ENCODE measurements at regions not wholly inside any gene's neighbourhood (a gene's known extent, or its start where the extent isn't known, plus 50 kb on each side); places are given as distances from the start of the nearest gene placed in this dataset.

- H3K36me3 ChIP-seq = no peaks in the 10 kb centered on the region
- intact Hi-C loops (cut with DNase I; ENCODE audit: low total_unique reads) = no loop called here
- TF ChIP-seq POLR2A (IDR thresholded peaks at IDR 0.05) (no peak), CTCF (IDR thresholded peaks at IDR 0.05) (no peak), POLR2AphosphoS5 (IDR thresholded peaks at IDR 0.05) (no peak), EP300 (IDR thresholded peaks at IDR 0.05; ENCODE audit: low read depth) (no peak)
- no peak overlapping the region for H3K27ac ChIP-seq
- H3K27me3 ChIP-seq = no peaks in the 10 kb centered on the region
- no peaks in the 10 kb centered on the region for H3K4me1 ChIP-seq
- in situ Hi-C loops (cut with MboI; ENCODE audit: low pct_ligation_motif_present in 1 of 4, low pct_unique_long_range_greater_than_20kb in 1 of 4, low sequenced_read_pairs in 3 of 4) = no loop called here
- no peak overlapping the region for H3K4me3 ChIP-seq
- no peaks in the 10 kb centered on the region for H3K9me3 ChIP-seq
- 81 to 83% methylated on average over 1 of the region's 1 CpG for WGBS, 2 donors (ENCODE audit: low coverage in 1 of 2)
- DNase-seq = no peak
Observed at GRCh38 chr2:212606232-212606631, 67.6 kb upstream of the ERBB4 start.

- WGBS, 2 donors (ENCODE audit: low coverage in 1 of 2) = 69 to 70% methylated on average over 3 of the region's 3 CpGs
- in situ Hi-C loops (cut with MboI; ENCODE audit: low pct_ligation_motif_present in 1 of 4, low pct_unique_long_range_greater_than_20kb in 1 of 4, low sequenced_read_pairs in 3 of 4) (no loop called here), intact Hi-C loops (cut with DNase I; ENCODE audit: low total_unique reads) (no loop called here)
- Histone ChIP-seq H3K27me3 (no peaks in the 10 kb centered on the region), H3K4me3 (no peak overlapping the region), H3K27ac (no peak overlapping the region), H3K36me3 (no peaks in the 10 kb centered on the region), H3K4me1 (no peaks in the 10 kb centered on the region), H3K9me3 (no peaks in the 10 kb centered on the region)
- no peak for TF ChIP-seq CTCF (IDR thresholded peaks at IDR 0.05)
- no peak for TF ChIP-seq POLR2A (IDR thresholded peaks at IDR 0.05)
- TF ChIP-seq EP300 (IDR thresholded peaks at IDR 0.05; ENCODE audit: low read depth) = no peak
- TF ChIP-seq POLR2AphosphoS5 (IDR thresholded peaks at IDR 0.05) = no peak
- no peak for DNase-seq
Observed at GRCh38 chr2:212596688-212597087, 58.1 kb upstream of the ERBB4 start.

GRCh38 chr2:212596276-212596675 is 57.7 kb upstream of the ERBB4 start:
- H3K4me1 ChIP-seq = no peaks in the 10 kb centered on the region
- in situ Hi-C loops (cut with MboI; ENCODE audit: low pct_ligation_motif_present in 1 of 4, low pct_unique_long_range_greater_than_20kb in 1 of 4, low sequenced_read_pairs in 3 of 4) = no loop called here
- intact Hi-C loops (cut with DNase I; ENCODE audit: low total_unique reads) = no loop called here

GRCh38 chr2:212595036-212595654 is 56.5 kb upstream of the ERBB4 start:
- Histone ChIP-seq H3K36me3 (no peaks in the 10 kb centered on the region), H3K4me1 (no peaks in the 10 kb centered on the region), H3K27ac (no peak overlapping the region), H3K27me3 (no peaks in the 10 kb centered on the region), H3K4me3 (no peak overlapping the region), H3K9me3 (no peaks in the 10 kb centered on the region)
- intact Hi-C loops (cut with DNase I; ENCODE audit: low total_unique reads) (no loop called here), in situ Hi-C loops (cut with MboI; ENCODE audit: low pct_ligation_motif_present in 1 of 4, low pct_unique_long_range_greater_than_20kb in 1 of 4, low sequenced_read_pairs in 3 of 4) (no loop called here)
- 31 to 36% methylated on average over 3 of the region's 3 CpGs for WGBS, 2 donors (ENCODE audit: low coverage in 1 of 2)
- DNase-seq = no peak
- no peak for TF ChIP-seq EP300 (IDR thresholded peaks at IDR 0.05; ENCODE audit: low read depth)

More at GRCh38 chr2:212596276-212596675, 57.7 kb upstream of the ERBB4 start:
- Histone ChIP-seq H3K27me3 (no peaks in the 10 kb centered on the region), H3K36me3 (no peaks in the 10 kb centered on the region), H3K27ac (no peak overlapping the region), H3K4me3 (no peak overlapping the region), H3K9me3 (no peaks in the 10 kb centered on the region)
- no peak for TF ChIP-seq CTCF (IDR thresholded peaks at IDR 0.05)
- DNase-seq = no peak
- 48 to 54% methylated on average over 3 of the region's 3 CpGs for WGBS, 2 donors (ENCODE audit: low coverage in 1 of 2)

- no peak for TF ChIP-seq POLR2AphosphoS5 (IDR thresholded peaks at IDR 0.05)
- no peak for TF ChIP-seq CTCF (IDR thresholded peaks at IDR 0.05)
- TF ChIP-seq POLR2A (IDR thresholded peaks at IDR 0.05) = no peak
- no peak for TF ChIP-seq EP300 (IDR thresholded peaks at IDR 0.05; ENCODE audit: low read depth)
- no peaks in the 10 kb centered on the region for H3K36me3 ChIP-seq
- no peak overlapping the region for H3K27ac ChIP-seq
- in situ Hi-C loops (cut with MboI; ENCODE audit: low pct_ligation_motif_present in 1 of 4, low pct_unique_long_range_greater_than_20kb in 1 of 4, low sequenced_read_pairs in 3 of 4) = no loop called here
- intact Hi-C loops (cut with DNase I; ENCODE audit: low total_unique reads) = no loop called here
- H3K27me3 ChIP-seq = no peaks in the 10 kb centered on the region
- DNase-seq = no peak
- no peak overlapping the region for H3K4me3 ChIP-seq
- no peaks in the 10 kb centered on the region for H3K4me1 ChIP-seq
- H3K9me3 ChIP-seq = no peaks in the 10 kb centered on the region
- WGBS, 2 donors (ENCODE audit: low coverage in 1 of 2) = 50% methylated on average over 1 of the region's 1 CpG
Observed at GRCh38 chr2:212592695-212593094, 54.1 kb upstream of the ERBB4 start.

Data from transverse colon (tissue), 4 donors.